ENCODE measurements at regions not wholly inside any gene's neighbourhood (a gene's known extent, or its start where the extent isn't known, plus 50 kb on each side); places are given as distances from the start of the nearest gene placed in this dataset.

- TF ChIP-seq FOXP2 (optimal IDR thresholded peaks at IDR 0.05; ENCODE audit: borderline replicate concordance, extremely low read depth, extremely low read length, insufficient read depth) (no peak), REST (IDR thresholded peaks at IDR 0.05; ENCODE audit: insufficient read depth in 1 of 2, low read depth in 2 of 2, low read length in 2 of 2) (no peak), POLR2AphosphoS5 (IDR thresholded peaks at IDR 0.05; ENCODE audit: low read depth, low read length) (no peak), TAF1 (IDR thresholded peaks at IDR 0.05; ENCODE audit: borderline replicate concordance, insufficient read depth, low read length) (no peak)
These were observed 809.2 kb upstream of the SOX11 start for GRCh38 chr2:4882941-4883340.
